Muscle of back (tissue), 3 donors: ENCODE measurements at regions not wholly inside any gene's neighbourhood (a gene's known extent, or its start where the extent isn't known, plus 50 kb on each side); places are given as distances from the start of the nearest gene placed in this dataset.
A peak's percentile ranks its signal among the peaks of the same experiment; 100 is the strongest.

ENCODE experiments used
- DNase-seq, 3 donors: peaks; one replicate each; pipeline versions ENCODE4 v3.0.0 to v3.0.0-alpha.2; 2013

DNA sequence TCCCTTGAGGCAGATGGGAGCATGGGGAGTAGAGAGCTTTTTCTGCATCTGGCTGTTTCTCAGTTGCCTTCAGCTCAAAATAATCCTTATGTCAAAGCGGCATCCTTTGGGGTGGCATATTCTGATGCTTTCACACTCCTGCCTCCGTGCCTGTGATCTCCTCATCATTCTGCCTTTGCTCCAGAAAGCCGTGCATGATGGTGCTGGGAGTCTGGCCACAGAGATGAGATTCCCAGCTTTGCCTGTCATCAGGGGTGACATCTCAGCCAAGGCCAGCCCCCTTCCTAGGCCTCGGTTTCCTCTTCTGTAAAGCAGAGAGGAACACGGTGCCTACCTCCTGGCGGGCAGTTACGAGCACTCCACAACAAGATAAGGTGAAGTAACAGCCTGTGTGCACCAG, 96.3 kb upstream of the ALDH1A3 start:
- DNase-seq, result no peak

DNA sequence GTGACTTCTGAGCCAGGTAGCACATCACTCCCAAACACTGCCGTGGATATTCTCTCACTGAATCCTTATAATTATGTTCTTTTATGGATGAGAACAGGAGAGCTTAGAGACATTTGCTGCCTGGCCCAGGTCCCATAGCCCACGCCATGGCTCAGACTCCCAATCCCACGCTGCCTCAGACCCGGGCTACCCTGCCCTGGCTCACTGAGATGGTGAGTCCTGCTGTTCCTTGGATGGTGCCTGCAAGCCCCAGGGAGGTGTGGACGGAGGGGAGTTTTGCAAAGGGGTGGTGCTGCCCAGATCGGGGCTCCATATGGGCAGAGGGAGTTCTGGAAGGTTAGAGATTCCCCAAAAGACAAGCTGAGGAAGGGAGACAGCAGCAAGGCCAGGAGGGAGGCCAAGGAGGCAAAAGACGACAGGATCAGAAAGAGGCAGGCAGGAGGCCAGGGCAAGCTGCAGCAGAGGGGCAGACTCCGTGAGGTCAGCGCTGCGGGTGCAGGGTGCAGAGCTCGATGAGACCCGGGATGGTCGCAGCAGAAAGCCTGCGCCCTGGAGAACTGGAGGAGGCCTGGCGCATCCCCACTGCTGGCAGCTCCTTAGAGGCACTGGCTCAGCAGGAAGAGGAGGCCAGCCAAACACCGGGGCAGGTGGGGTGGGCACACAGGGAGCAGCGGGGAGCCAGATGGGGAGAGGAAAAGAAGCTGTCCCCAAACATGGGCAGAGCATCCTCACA, 95.7 kb upstream of the ALDH1A3 start:
- no peak for DNase-seq

GRCh38 chr15:100784493-100785180, 95.0 kb upstream of the ALDH1A3 start:
- DNase-seq, result no peak

GRCh38 chr15:100785181-100786138, 94.2 kb upstream of the ALDH1A3 start:
- no peak for DNase-seq

GRCh38 chr15:100786139-100786531, 93.5 kb upstream of the ALDH1A3 start:
- DNase-seq, result no peak

DNA sequence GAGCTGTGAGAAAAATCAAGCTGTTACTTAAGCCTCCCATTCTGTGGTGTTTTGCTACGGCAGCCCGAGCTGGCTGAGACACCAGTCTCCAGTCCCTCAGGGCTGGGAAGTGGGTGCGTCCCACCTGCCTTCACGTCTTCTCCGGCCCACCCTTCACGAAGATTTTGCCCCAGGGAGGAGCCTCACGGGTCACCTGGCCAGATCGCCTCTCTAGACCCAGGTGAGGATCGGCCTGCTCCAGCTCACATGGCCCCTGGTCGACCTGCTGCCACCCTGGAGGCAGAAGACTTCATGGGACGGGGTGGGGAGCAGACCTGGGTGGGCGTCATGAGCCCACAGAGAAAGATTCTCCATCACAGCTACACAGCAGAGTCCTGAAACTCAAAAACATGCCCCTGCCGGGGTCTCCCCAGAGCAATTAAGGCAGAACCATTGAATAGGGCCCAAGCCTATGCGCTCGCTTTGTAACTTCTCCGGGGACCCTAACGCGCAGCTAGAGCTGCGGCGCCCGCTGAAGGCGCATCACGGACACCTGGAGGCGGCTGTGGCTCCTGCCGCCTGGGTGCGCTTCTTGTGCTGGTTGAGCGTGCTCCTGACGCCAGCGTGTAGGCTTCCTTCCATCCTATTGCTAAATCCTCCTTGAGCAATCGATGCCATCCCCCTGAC, 92.6 kb upstream of the ALDH1A3 start:
- DNase-seq, result no peak

- DNase-seq, result no peak
Observed at GRCh38 chr15:100787567-100788417, 91.8 kb upstream of the ALDH1A3 start.

GRCh38 chr15:100788418-100789105, 91.1 kb upstream of the ALDH1A3 start:
- no peak for DNase-seq

GRCh38 chr15:100790786-100791265, 88.8 kb upstream of the ALDH1A3 start:
- no peak for DNase-seq

DNA sequence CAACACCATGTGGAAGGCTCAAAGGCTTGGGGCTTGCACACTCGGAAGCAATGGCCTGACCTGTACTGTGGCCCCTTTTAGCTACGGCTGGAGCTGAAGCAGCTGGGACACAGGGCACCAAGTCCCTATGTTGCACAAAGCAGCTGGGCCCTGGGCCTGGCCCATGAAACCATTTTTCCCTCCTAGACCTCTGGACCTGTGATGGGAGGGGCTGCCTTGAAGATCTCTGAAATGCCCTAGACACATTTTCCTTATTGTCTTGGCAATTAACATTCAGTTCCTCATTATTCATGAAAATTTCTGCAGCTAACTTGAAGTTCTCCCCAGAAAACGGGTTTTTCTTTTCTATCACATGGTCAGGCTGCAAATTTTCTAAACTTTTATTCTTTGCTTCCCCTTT, 85.6 kb upstream of the ALDH1A3 start:
- no peak for DNase-seq

- DNase-seq, result peak in 1 of 3 donors; percentile 34
Observed at GRCh38 chr15:100801256-100801900, 78.3 kb upstream of the ALDH1A3 start.

DNA sequence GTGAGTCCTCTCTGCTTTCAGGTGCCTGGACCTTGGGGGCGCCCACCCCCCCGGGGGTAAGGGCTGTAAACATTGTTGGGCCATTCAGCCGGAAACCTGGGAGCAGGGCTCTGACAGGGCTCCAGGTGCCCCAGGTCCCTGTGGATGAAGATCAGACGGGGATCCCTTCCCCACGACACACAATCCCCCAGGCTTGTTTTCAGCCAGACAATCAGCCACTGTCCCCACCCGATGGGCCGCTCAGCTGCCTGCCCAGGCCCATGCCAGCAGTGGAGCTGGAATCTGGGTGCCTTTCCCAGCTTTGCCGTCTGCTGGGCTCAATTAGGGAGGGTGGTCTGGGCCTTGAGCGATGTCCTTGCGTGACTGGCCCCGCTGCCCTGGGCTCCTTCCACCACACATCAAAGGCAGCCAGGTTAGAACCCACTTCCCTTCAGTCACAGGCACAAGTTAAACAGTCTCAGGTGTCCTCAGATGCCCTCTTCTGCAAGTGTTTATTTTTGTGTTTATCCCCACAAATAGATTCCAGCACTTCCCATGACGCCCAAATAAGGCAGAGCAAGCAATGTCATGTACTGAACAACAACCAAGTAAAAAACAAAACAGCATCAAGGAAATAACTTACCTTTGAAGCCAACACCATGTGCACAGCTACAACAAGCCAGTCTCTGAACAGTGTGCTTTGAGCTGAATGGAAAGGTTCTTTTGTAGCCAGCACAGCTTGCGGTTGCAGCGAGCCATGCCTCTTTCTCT, 77.0 kb upstream of the ALDH1A3 start:
- DNase-seq, result no peak

- DNase-seq, result no peak
Observed at GRCh38 chr15:100803171-100803440, 76.5 kb upstream of the ALDH1A3 start.

DNA sequence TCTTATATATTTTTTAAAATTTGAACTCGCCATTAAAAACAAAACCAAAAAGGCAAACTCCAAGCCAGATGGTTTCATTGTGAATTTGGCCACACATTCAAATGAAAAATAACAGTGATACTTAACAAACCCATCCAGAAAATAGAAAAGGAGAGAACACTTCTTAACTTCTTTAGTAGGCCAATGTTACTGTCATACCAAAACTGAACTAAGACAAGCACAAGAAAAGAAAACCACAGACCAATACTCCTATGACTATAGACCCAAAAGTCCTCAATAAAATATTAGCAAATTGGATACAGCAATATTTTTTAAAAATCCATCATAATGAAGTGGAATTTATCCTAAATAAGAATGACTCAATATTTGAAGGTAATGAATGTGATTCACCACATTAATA, 73.5 kb upstream of the ALDH1A3 start:
- no peak for DNase-seq

- no peak for DNase-seq
Observed at GRCh38 chr15:100807028-100807427, 72.6 kb upstream of the ALDH1A3 start.

GRCh38 chr15:100808691-100809090, 70.9 kb upstream of the ALDH1A3 start:
- no peak for DNase-seq

DNA sequence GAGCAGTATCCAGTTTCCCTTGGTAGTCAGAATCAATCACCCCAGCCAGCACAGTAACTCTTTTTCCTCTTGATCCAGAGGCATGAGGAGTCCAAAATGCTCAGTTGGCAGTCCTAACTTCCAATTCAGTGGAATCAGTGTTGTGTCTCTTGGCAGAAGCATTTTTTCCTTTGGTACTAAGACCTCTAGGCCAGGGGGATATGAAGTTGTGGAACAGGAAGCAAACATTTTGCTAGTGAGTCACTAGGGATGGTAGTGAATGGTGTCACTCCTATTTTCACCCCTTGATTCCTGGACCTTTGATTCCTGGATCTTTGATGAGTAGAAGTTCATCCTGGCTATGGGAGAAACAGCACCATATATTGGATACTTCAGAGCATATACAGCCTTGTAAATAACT, 70.5 kb upstream of the ALDH1A3 start:
- DNase-seq, result no peak

DNA sequence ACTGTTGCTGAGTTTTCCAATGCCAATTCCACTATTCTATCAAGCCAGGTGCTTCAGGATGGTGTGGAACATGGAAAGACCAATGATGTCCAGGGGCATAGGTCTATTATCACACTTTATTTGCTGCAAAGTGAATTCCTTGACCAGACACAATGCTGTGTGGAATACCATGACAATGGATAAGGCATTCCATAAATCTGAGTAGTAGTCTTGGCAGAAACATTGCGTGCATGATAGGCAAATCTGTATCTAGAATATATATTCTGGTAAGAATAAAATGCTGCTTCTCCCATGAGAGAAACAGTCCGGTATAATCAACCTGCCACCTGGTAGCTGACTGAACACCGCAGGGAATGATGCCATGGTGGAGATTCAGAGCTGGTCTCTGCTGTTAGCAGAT, 70.0 kb upstream of the ALDH1A3 start:
- no peak for DNase-seq

DNA sequence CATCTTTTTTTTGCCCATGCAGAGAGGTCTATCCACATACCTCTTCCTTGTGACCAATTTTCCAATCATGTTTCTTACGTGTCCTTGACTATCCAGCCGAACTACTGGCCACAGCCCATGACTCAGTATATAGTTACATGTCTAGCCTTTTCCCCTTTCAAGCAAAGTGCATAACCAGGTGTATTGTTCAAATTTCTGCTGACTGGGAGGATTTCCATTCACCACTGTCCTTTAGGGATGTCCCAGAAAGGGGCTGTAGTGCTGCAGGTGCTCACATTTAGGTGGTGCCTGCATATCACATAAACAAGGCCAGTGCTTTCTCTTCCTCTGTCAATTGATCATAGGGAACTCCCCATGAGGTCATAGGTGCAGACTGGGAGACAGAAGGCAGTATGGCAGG, 69.4 kb upstream of the ALDH1A3 start:
- no peak for DNase-seq
